IgD-negative memory B cell (primary cell): ENCODE measurements at regions not wholly inside any gene's neighbourhood (a gene's known extent, or its start where the extent isn't known, plus 50 kb on each side); places are given as distances from the start of the nearest gene placed in this dataset.

Source experiments
- H3K27ac Mint-ChIP-seq, 3 donors: one replicate each; pipeline ENCODE4 v1.8.0; 2020 to 2022; ENCODE audit warnings: mild to moderate bottlenecking in 3 of 3, mixed read lengths in 3 of 3, moderate library complexity in 1 of 3
- H3K27me3 Mint-ChIP-seq: one replicate; pipeline ENCODE4 v1.8.0; 2021; ENCODE audit warnings: mixed read lengths
- H3K36me3 Mint-ChIP-seq: one replicate; pipeline ENCODE4 v1.8.0; 2020; ENCODE audit warnings: mild to moderate bottlenecking, mixed read lengths
- H3K4me1 Mint-ChIP-seq, 3 donors: one replicate each; pipeline ENCODE4 v1.8.0; 2020 to 2022; ENCODE audit warnings: mixed read lengths in 3 of 3, mild to moderate bottlenecking in 1 of 3
- H3K4me3 Mint-ChIP-seq, 4 donors: one replicate each; pipeline ENCODE4 v1.8.0; 2020 to 2022; ENCODE audit warnings: mild to moderate bottlenecking in 4 of 4, mixed read lengths in 4 of 4, moderate library complexity in 3 of 4
- H3K9me3 Mint-ChIP-seq, 3 donors: one replicate each; pipeline ENCODE4 v1.8.0; 2020 to 2021; ENCODE audit warnings: mixed read lengths in 3 of 3, mild to moderate bottlenecking in 1 of 3

DNA sequence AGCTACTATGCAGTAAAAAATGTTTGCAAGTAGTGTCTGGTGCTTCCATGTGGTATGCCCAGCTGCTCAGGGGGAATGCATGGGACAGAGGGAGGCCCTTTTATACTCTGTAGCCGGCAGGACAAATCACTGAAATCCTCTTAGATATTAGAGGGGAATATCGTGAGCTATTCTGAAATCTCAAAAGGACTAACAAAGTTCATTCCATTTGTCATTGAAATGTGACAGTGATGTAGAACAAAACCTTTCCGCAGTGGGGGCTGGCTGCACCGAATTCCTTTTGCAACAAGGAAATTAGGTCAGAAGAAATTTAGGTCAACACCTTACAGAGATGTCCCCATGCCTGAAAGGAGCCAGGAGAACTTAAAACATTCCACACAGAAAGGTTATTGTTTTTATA is 72.4 kb upstream of the MEF2C start:
- H3K27ac Mint-ChIP-seq: no peak overlapping the region
- H3K27me3 Mint-ChIP-seq: no peaks in the 10 kb centered on the region
- peaks cover 6 to 9% (median 8%) of the 10 kb centered on the region in 3 donors for H3K4me1 Mint-ChIP-seq
- H3K36me3 Mint-ChIP-seq: peaks cover 6% of the 10 kb centered on the region
- no peak overlapping the region for H3K4me3 Mint-ChIP-seq
- peaks cover 0 to 1% (median 0%) of the 10 kb centered on the region in 3 donors for H3K9me3 Mint-ChIP-seq

- H3K9me3 Mint-ChIP-seq: peaks cover 0 to 1% (median 0%) of the 10 kb centered on the region in 3 donors
- H3K36me3 Mint-ChIP-seq: peaks cover 6% of the 10 kb centered on the region
- H3K27me3 Mint-ChIP-seq: no peaks in the 10 kb centered on the region
- peaks cover 6 to 9% (median 8%) of the 10 kb centered on the region in 3 donors for H3K4me1 Mint-ChIP-seq
- H3K27ac Mint-ChIP-seq: no peak overlapping the region
- H3K4me3 Mint-ChIP-seq: peak overlapping the region in 1 of 4 donors; percentile 38
Observed at GRCh38 chr5:88954511-88954910, 71.5 kb upstream of the MEF2C start.

DNA sequence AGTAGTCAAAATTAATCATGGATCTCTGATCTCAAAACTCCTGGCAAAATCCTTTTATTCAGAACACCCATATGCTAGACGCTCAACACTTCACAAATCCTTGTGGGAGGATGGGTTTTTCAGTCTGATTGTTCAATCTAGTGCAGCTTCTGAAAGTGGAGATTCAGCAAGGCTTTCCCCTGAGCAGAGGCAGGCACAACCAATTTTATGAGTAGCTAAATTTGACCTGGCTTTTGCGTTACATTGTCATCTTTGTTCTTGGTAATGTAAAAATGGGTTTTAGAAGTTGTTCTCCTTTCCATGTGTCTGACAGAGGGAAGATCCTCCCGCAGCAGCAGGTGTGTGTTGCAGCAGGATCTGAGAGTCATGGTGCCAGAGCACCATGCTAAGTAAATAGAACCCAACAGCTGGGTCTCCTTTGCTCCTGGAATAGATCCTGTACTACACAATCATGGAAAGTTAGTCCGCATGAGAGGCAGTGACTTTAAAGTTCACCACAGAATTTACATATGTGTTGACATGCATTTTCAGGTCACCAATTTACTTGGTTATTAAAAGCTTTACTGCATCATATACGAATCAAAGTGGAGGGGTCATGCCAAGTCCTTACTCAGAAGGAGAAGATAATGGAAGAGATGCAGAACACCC is 70.1 kb upstream of the MEF2C start:
- H3K27ac Mint-ChIP-seq: no peak overlapping the region
- peaks cover 0 to under 1% (median 0%) of the 10 kb centered on the region in 3 donors for H3K9me3 Mint-ChIP-seq
- H3K27me3 Mint-ChIP-seq: no peaks in the 10 kb centered on the region
- peak overlapping the region in 1 of 4 donors; percentile 42 for H3K4me3 Mint-ChIP-seq
- H3K36me3 Mint-ChIP-seq: peaks cover 8% of the 10 kb centered on the region
- peaks cover 6 to 11% (median 9%) of the 10 kb centered on the region in 3 donors for H3K4me1 Mint-ChIP-seq

DNA sequence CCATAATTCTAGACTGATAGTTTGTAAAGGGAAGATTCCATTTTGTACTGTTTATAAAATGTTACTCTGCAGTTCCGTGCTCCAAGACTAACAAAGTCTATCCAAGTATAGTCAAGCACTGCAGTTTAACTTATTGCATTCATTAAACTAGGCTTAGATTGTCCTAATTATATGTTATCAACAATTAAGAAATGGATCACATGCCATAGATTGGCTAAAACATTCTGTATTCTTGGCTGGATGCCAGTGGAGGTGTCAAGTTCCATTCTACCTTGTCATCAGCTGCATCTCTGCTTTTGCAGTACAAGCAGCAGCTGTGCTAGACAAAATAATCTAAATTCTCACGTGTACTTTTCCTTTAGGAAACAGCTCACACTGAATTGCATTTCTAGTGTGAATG is 69.4 kb upstream of the MEF2C start:
- no peak overlapping the region for H3K4me3 Mint-ChIP-seq

DNA sequence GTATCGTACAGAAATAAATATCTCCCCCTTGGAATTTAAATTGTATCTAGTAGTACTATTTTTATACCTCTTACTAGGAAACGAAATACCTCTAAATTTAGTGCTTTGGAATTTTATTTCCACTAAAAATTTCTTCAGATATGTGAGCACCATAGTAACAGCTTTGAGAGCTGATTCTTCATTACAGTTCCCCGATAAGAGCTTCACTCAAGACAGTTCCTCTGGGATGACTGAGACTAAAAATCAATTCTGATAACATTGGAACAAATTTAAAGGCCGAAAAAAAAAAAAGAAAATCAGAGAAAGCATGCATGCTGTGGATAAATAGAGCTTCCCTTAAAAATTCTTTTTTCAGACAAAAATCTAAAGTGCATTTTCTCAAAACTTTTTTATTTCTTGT is 68.5 kb upstream of the MEF2C start:
- Mint-ChIP-seq H3K27ac (no peak overlapping the region), H3K27me3 (no peaks in the 10 kb centered on the region), H3K4me3 (no peak overlapping the region), H3K36me3 (peaks cover 11% of the 10 kb centered on the region), H3K4me1 (peaks cover 6 to 11% (median 9%) of the 10 kb centered on the region in 3 donors), H3K9me3 (no peaks in the 10 kb centered on the region)

More for the DNA sequence above, 69.4 kb upstream of the MEF2C start:
- Mint-ChIP-seq H3K36me3 (peaks cover 11% of the 10 kb centered on the region), H3K27ac (no peak overlapping the region), H3K27me3 (no peaks in the 10 kb centered on the region), H3K9me3 (no peaks in the 10 kb centered on the region), H3K4me1 (peaks cover 6 to 11% (median 9%) of the 10 kb centered on the region in 3 donors)

GRCh38 chr5:88948746-88949600 is 66.0 kb upstream of the MEF2C start:
- peaks cover 9 to 15% (median 9%) of the 10 kb centered on the region in 3 donors for H3K4me1 Mint-ChIP-seq
- H3K27me3 Mint-ChIP-seq: no peaks in the 10 kb centered on the region

DNA sequence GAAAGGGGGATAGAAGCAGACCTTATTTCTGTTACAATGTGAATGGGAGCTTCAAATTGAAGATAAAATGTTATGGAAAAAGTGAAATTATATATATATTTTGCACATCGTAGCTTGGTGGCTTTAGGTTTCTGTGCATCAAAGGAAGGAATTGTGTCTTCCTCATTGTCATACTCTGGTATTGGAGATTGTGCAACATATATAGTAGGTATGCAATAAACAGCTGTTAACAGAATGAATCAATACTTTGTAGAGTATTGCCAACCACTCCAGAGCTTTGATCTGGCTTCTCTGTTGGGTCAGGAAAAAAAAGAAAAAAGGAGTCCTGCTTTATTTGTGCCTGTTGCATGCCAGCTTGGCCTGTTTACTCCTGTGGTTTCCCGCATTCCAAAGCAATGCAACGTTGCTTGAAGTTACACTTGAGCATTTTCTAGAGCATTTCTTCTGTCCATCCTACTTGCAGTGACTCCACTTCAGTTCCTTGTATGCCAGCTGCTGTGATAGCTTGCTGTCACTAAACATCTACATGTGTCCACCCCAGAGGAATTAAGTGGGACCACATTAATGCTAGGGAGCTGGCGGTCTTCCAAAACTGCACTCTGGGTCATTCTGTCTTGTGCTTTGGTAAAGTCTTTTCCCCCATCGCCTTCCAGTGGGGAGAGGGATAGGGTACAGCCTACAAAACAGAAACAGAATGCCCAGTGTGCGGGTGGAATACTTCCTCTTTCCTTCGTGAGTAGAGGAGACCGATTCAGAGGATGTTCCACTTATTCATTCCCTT is 62.0 kb upstream of the MEF2C start:
- Mint-ChIP-seq H3K9me3 (no peaks in the 10 kb centered on the region), H3K27ac (no peak overlapping the region)

More at GRCh38 chr5:88948746-88949600, 66.0 kb upstream of the MEF2C start:
- Mint-ChIP-seq H3K9me3 (no peaks in the 10 kb centered on the region), H3K27ac (no peak overlapping the region), H3K36me3 (peaks cover 7% of the 10 kb centered on the region), H3K4me3 (no peak overlapping the region)

DNA sequence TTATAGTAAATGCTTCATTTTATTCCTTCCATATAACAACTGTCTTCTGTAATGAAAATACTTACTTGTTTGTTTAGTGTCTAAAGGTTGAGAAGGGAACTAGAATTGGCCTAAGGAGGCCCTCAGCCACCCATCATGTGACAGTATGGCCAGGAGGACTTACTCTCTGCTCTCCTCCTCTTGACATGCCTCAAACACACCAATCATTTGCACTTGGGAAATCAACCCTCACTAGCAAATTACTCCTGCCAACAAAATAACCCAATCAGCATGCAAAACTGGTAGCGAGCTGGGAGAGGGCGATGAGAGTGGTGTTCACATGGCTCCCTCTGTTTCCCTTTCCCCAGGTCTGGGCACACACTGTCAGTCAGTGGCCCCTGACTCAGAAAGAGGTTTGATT is 58.6 kb upstream of the MEF2C start:
- Mint-ChIP-seq H3K27ac (no peak overlapping the region), H3K27me3 (no peaks in the 10 kb centered on the region), H3K4me3 (no peak overlapping the region), H3K4me1 (peaks cover 9 to 22% (median 17%) of the 10 kb centered on the region in 3 donors), H3K36me3 (peaks cover 3% of the 10 kb centered on the region), H3K9me3 (no peaks in the 10 kb centered on the region)

More for the DNA sequence above, 62.0 kb upstream of the MEF2C start:
- H3K36me3 Mint-ChIP-seq: peaks cover 7% of the 10 kb centered on the region
- no peak overlapping the region for H3K4me3 Mint-ChIP-seq
- H3K4me1 Mint-ChIP-seq: peaks cover 4 to 10% (median 6%) of the 10 kb centered on the region in 3 donors
- no peaks in the 10 kb centered on the region for H3K27me3 Mint-ChIP-seq

GRCh38 chr5:88940713-88941112 is 57.7 kb upstream of the MEF2C start:
- H3K36me3 Mint-ChIP-seq: peaks cover 3% of the 10 kb centered on the region
- no peak overlapping the region for H3K4me3 Mint-ChIP-seq
- no peak overlapping the region for H3K27ac Mint-ChIP-seq
- H3K4me1 Mint-ChIP-seq: peaks cover 9 to 22% (median 17%) of the 10 kb centered on the region in 3 donors
- H3K27me3 Mint-ChIP-seq: no peaks in the 10 kb centered on the region
- H3K9me3 Mint-ChIP-seq: no peaks in the 10 kb centered on the region

GRCh38 chr5:88939300-88939699 is 56.3 kb upstream of the MEF2C start:
- H3K36me3 Mint-ChIP-seq: peaks cover 2% of the 10 kb centered on the region
- H3K9me3 Mint-ChIP-seq: no peaks in the 10 kb centered on the region
- peaks cover 9 to 19% (median 17%) of the 10 kb centered on the region in 3 donors for H3K4me1 Mint-ChIP-seq
- H3K4me3 Mint-ChIP-seq: no peak overlapping the region
- H3K27me3 Mint-ChIP-seq: no peaks in the 10 kb centered on the region
- H3K27ac Mint-ChIP-seq: no peak overlapping the region

GRCh38 chr5:88938488-88938887 is 55.5 kb upstream of the MEF2C start:
- Mint-ChIP-seq H3K4me1 (peaks cover 7 to 17% (median 17%) of the 10 kb centered on the region in 3 donors), H3K9me3 (no peaks in the 10 kb centered on the region), H3K36me3 (peaks cover 2% of the 10 kb centered on the region), H3K27me3 (no peaks in the 10 kb centered on the region), H3K4me3 (no peak overlapping the region), H3K27ac (peak overlapping the region in 1 of 3 donors; percentile 81)

- H3K9me3 Mint-ChIP-seq: no peaks in the 10 kb centered on the region
- H3K27ac Mint-ChIP-seq: no peak overlapping the region
- H3K36me3 Mint-ChIP-seq: peaks cover 3% of the 10 kb centered on the region
- H3K4me3 Mint-ChIP-seq: no peak overlapping the region
- no peaks in the 10 kb centered on the region for H3K27me3 Mint-ChIP-seq
- peaks cover 7 to 17% (median 17%) of the 10 kb centered on the region in 3 donors for H3K4me1 Mint-ChIP-seq
Observed at GRCh38 chr5:88937406-88937805, 54.4 kb upstream of the MEF2C start.

DNA sequence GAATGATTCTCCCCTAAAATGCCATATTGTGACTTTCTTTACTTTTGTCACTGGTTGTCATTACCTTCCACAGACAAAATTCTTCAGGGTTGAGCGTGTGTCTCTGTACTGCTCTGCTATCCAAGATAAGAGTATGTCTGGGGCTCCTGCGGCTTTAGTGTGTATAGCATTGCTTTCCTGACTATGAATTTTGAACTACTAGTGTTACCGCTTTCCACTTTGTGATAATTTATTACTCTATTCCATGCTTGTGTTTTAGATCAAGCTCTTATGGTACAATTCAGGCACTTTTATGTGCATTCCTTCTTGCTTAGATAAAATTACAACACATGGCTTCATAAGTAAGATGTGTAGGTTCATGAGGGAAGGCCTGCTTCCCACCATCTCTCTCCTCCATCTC is 51.5 kb upstream of the MEF2C start:
- peak overlapping the region in 1 of 3 donors; percentile 2 for H3K27ac Mint-ChIP-seq
- no peak overlapping the region for H3K4me3 Mint-ChIP-seq
- H3K36me3 Mint-ChIP-seq: peaks cover 6% of the 10 kb centered on the region
- peaks cover 3 to 13% (median 11%) of the 10 kb centered on the region in 3 donors for H3K4me1 Mint-ChIP-seq
- no peaks in the 10 kb centered on the region for H3K27me3 Mint-ChIP-seq
- H3K9me3 Mint-ChIP-seq: no peaks in the 10 kb centered on the region
